NCI-H345 treated with DMSO at 0.1 percent for 48 hours (cell line): ENCODE measurements at regions not wholly inside any gene's neighbourhood (a gene's known extent, or its start where the extent isn't known, plus 50 kb on each side); places are given as distances from the start of the nearest gene placed in this dataset.

Experiments used
- DNase-seq: peaks from one replicate; lab custom pipeline; 2025; ENCODE audit not compliant: unreplicated experiment; lab: John Stamatoyannopoulos, UW

DNA sequence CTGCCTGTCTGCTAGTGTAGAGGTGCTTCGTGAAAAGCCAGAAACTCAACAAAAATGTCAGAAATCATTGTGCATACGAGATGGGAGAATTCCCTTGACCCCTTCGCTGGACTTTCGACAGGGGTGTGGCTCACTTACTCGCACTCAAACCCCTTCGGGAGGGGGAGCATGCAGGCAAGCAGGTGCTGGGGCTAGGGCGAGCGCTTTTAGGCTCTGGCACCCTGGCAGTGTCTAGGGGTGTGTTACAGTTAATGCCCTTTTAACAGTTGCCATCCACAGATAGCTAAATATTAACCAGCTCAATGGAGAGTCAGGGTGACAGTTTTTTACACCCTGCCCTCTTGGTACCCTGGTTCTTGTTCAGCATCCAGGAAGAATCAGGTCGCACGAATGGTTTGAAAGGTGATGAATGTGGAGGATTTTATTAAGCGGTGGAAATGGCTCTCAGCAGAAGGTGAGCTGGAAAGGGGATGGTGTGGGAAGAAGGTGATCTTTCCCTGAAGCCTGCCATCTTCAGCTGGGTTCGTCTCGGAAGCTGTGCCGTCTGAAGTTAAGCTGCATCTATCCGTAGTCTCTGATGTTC lies 59.6 kb upstream of the SHANK2 start:
- DNase-seq: no peak

- DNase-seq: no peak
These were observed 59.0 kb upstream of the SHANK2 start for GRCh38 chr11:71311176-71311925.

- DNase-seq: no peak
These were observed 57.8 kb upstream of the SHANK2 start for GRCh38 chr11:71310184-71310583.

- no peak for DNase-seq
These were observed 57.2 kb upstream of the SHANK2 start for GRCh38 chr11:71309611-71310010.

DNA sequence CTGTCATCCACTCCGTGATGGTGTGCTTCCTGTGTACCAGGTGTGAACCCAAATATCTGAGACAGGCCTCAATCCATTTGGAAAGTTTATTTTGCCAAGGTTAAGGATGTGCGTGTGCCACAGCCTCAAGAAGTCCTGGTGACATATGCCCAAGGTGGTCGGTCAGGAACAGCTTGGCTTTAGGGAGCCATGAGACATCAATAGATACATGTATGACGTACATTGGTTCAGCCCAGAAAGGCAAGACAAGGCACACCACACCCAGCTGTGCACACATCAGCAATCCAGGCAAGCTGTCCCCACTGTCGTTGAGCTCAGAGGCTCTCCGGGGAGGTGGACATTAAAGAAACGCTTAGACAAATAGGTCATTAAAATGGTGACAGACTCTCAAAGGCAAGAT lies 56.8 kb upstream of the SHANK2 start:
- no peak for DNase-seq

- DNase-seq: no peak
These were observed 55.7 kb upstream of the SHANK2 start for GRCh38 chr11:71307811-71308645.

GRCh38 chr11:71305451-71306125 lies 53.2 kb upstream of the SHANK2 start:
- no peak for DNase-seq

DNA sequence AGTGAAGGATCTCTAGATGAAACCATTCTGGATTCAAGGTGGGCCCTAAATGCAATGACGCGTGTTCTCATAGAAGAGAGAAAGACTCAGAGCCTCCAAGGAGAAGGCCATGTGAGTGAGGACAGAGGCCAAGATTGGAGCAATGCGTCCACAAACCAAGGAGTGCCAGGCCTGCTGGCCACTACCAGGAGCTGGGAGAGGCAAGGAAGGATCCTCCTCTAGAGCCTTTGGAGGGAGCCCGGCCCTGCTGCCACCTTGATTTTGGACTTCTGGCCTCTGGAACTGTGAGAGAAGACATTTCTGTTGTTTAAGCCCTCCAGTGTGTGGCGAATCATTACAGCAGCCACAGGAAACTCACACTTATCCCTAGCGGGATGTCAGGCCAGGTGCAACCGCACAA lies 52.7 kb upstream of the SHANK2 start:
- no peak for DNase-seq

DNA sequence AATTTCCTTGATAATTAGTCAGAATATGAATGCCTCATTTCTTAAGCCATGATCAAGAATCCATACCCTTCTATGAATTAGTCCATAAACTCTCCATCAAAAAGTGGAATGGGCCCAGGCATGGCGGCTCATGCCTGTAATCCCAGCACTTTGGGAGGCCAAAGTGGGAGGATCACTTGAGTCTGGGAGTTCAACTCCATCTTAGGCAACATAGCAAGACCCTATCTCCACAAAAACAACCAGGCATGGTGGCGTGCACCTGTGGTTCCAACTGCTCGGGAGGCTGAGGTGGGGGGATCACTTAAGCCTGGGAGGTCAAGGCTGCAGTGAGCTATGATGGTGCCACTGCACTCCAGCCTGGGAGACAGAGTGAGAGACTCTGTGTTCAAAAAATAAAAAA lies 52.1 kb upstream of the SHANK2 start:
- DNase-seq: no peak

- DNase-seq: no peak
These were observed 51.7 kb upstream of the SHANK2 start for GRCh38 chr11:71304045-71304444.

GRCh38 chr11:71302911-71303310 lies 50.5 kb upstream of the SHANK2 start:
- DNase-seq: no peak

- no peak for DNase-seq
These were observed 50.1 kb upstream of the SHANK2 start for GRCh38 chr11:71302534-71302909.
